ENCODE measurements at regions not wholly inside any gene's neighbourhood (a gene's known extent, or its start where the extent isn't known, plus 50 kb on each side); places are given as distances from the start of the nearest gene placed in this dataset.

DNA sequence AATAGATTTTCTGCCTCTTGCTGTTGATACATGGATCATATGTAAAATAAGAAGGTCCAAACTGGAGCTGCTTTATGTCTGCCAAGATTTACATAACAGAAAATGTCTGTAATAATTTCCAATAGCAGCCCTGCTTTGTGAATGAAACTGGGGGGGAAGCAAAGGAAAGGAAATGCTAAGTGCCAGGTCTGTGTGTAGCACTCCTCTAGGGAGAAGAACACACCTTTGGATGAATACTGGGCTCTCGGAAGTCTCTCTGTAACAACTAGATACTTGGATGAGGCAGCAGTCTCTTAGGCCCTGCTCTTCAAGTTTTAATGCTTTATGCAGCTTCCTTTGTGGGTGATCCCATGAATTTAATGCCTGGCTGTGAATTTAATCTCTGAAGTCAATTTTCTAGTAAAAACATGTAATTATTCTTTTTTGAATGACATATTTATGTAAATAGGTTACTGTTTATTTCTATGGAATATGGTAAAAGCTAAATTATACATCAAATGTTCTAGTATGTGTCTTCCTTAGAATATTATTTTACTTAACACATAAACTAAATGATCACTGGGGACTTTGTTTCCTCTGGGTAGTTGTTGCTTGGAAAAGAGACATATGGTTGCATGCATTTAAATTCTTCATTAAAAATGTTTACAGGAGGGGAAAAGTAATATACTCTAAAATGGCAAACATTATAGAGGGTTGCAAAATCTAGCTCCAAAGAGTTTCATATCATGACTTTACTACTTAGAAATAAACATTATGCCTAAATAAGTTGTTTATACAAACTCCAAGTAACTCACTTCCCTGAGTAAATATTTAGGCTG lies 336.6 kb upstream of the CWC22 start:
- Histone ChIP-seq H3K27ac (ENCODE audit: low read depth, low read length) (no peak overlapping the region), H3K4me1 (ENCODE audit: control insufficient read depth, insufficient read depth, low read length) (no peaks in the 10 kb centered on the region), H3K9ac (ENCODE audit: extremely low read depth, low read length, poor library complexity, severe bottlenecking) (no peak overlapping the region), H3K4me3 (ENCODE audit: low read length) (no peak overlapping the region), H3K36me3 (ENCODE audit: control insufficient read depth, insufficient read depth, low read length) (no peaks in the 10 kb centered on the region), H3K9me3 (ENCODE audit: control insufficient read depth, low read length) (peaks cover 13% of the 10 kb centered on the region), H3K27me3 (ENCODE audit: control insufficient read depth, insufficient read depth, low read length, poor library complexity, severe bottlenecking) (no peaks in the 10 kb centered on the region)
- no peaks in the 10 kb centered on the region for H3K36me3 Mint-ChIP-seq (ENCODE audit: low read depth)
- WGBS, 2 experiments (ENCODE audit: insufficient coverage in 1 of 2, insufficient read length in 1 of 2): 92 to 100% methylated on average over 1 of the region's 1 CpG
- H3K4me1 Mint-ChIP-seq: no peaks in the 10 kb centered on the region
- no peaks in the 10 kb centered on the region for H3K27me3 Mint-ChIP-seq (ENCODE audit: insufficient read depth)
- no peak overlapping the region for H3K4me3 Mint-ChIP-seq
- peaks cover 22% of the 10 kb centered on the region for H3K9me3 Mint-ChIP-seq
- DNase-seq: no peak
- TF ChIP-seq, protein P1, sequence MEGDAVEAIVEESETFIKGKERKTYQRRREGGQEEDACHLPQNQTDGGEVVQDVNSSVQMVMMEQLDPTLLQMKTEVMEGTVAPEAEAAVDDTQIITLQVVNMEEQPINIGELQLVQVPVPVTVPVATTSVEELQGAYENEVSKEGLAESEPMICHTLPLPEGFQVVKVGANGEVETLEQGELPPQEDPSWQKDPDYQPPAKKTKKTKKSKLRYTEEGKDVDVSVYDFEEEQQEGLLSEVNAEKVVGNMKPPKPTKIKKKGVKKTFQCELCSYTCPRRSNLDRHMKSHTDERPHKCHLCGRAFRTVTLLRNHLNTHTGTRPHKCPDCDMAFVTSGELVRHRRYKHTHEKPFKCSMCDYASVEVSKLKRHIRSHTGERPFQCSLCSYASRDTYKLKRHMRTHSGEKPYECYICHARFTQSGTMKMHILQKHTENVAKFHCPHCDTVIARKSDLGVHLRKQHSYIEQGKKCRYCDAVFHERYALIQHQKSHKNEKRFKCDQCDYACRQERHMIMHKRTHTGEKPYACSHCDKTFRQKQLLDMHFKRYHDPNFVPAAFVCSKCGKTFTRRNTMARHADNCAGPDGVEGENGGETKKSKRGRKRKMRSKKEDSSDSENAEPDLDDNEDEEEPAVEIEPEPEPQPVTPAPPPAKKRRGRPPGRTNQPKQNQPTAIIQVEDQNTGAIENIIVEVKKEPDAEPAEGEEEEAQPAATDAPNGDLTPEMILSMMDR (conservative IDR thresholded peaks at IDR 0.05): no peak
- H3K27ac Mint-ChIP-seq: no peak overlapping the region

DNA sequence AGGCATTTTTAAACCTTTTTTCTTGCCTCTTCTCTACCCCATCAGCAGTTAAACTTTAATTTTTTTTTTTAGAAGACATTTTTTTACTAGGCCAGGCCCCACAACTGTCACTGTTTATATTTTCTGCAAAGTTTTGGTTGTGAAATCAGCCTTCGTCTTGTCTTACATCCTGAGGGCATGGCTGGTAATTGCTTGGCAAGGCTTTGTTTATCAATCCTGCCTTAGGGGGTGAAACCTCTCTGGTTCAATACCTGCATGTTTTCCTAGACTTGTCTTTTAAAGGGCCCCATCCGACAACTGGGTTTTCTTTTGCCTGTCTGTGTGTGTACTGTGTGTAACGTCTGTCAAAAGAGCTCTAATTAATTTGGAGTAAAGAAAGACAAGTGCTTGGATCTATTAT lies 330.0 kb upstream of the CWC22 start:
- Histone ChIP-seq H3K9me3 (ENCODE audit: control insufficient read depth, low read length) (peaks cover 39% of the 10 kb centered on the region), H3K36me3 (ENCODE audit: control insufficient read depth, insufficient read depth, low read length) (no peaks in the 10 kb centered on the region), H3K4me1 (ENCODE audit: control insufficient read depth, insufficient read depth, low read length) (no peaks in the 10 kb centered on the region), H3K9ac (ENCODE audit: extremely low read depth, low read length, poor library complexity, severe bottlenecking) (no peak overlapping the region), H3K4me3 (ENCODE audit: low read length) (no peak overlapping the region), H3K27me3 (ENCODE audit: control insufficient read depth, insufficient read depth, low read length, poor library complexity, severe bottlenecking) (no peaks in the 10 kb centered on the region), H3K27ac (ENCODE audit: low read depth, low read length) (no peak overlapping the region)
- no peak for DNase-seq
- Mint-ChIP-seq H3K4me3 (no peak overlapping the region), H3K4me1 (no peaks in the 10 kb centered on the region), H3K9me3 (peaks cover 51% of the 10 kb centered on the region), H3K27ac (no peak overlapping the region), H3K27me3 (ENCODE audit: insufficient read depth) (no peaks in the 10 kb centered on the region), H3K36me3 (ENCODE audit: low read depth) (no peaks in the 10 kb centered on the region)
- WGBS, 2 experiments (ENCODE audit: insufficient coverage in 1 of 2, insufficient read length in 1 of 2): 91 to 95% methylated on average over 2 to 3 of the region's 3 CpGs
- TF ChIP-seq, protein P1 (conservative IDR thresholded peaks at IDR 0.05): no peak

DNA sequence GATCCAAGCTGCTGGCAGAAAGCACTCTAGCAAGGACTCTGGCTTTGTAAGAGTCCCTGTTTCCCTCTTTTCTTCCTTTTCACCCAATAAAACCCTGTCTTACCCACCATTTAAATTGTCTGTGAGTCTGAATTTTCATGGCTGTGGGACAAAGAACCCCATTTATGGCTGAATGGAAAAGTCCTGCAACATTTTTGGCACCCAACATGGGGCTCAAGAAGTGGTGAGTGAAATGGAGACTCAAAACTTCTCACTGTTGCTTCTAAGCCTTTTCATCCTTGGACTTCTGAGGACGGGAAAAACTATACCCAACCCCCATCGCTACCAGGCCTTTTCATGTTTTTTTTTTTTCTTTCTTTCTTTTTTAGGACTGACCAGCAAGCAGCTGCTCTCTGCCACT lies 329.5 kb upstream of the CWC22 start:
- TF ChIP-seq, protein P1 (conservative IDR thresholded peaks at IDR 0.05): no peak
- no peaks in the 10 kb centered on the region for H3K36me3 Mint-ChIP-seq (ENCODE audit: low read depth)
- no peak for DNase-seq
- Histone ChIP-seq H3K27ac (ENCODE audit: low read depth, low read length) (no peak overlapping the region), H3K9me3 (ENCODE audit: control insufficient read depth, low read length) (peaks cover 39% of the 10 kb centered on the region), H3K36me3 (ENCODE audit: control insufficient read depth, insufficient read depth, low read length) (no peaks in the 10 kb centered on the region), H3K4me1 (ENCODE audit: control insufficient read depth, insufficient read depth, low read length) (no peaks in the 10 kb centered on the region), H3K4me3 (ENCODE audit: low read length) (no peak overlapping the region), H3K27me3 (ENCODE audit: control insufficient read depth, insufficient read depth, low read length, poor library complexity, severe bottlenecking) (no peaks in the 10 kb centered on the region), H3K9ac (ENCODE audit: extremely low read depth, low read length, poor library complexity, severe bottlenecking) (no peak overlapping the region)
- no peak overlapping the region for H3K4me3 Mint-ChIP-seq
- WGBS, 2 experiments (ENCODE audit: insufficient coverage in 1 of 2, insufficient read length in 1 of 2): 86% methylated on average over 2 of the region's 2 CpGs; no CpG with 5 or more reads in 1 of the 2 experiments
- H3K27ac Mint-ChIP-seq: no peak overlapping the region
- H3K27me3 Mint-ChIP-seq (ENCODE audit: insufficient read depth): no peaks in the 10 kb centered on the region
- peaks cover 51% of the 10 kb centered on the region for H3K9me3 Mint-ChIP-seq
- no peaks in the 10 kb centered on the region for H3K4me1 Mint-ChIP-seq
